IMR-90 (cell line): ENCODE measurements at regions not wholly inside any gene's neighbourhood (a gene's known extent, or its start where the extent isn't known, plus 50 kb on each side); places are given as distances from the start of the nearest gene placed in this dataset.

Source experiments
- ATAC-seq: fragments of 200-7000 bp; cut with Tn5 transposase; 2 replicates; pipeline ENCODE4 v1.9.1; 2020; ENCODE audit warnings: low read depth, mild to moderate bottlenecking, moderate library complexity
- BruUV-seq: library from RNA; stranded (reverse); fragments of 400-500 nt; replicated peaks from 2 replicates; lab custom pipeline; 2021; lab: Mats Ljungman, UMichigan
- CTCF ChIA-PET: fragments of 300-600 bp; formaldehyde crosslinking; extraction: SDS; loops from one replicate; lab custom pipeline; 2021; ENCODE audit warnings: antibody characterized with exemption; lab: Yijun Ruan, JAX
- POLR2A ChIA-PET: fragments of 300-600 bp; sonication (Branson Sonifier 250); formaldehyde crosslinking; loops from one replicate; lab custom pipeline; 2022; ENCODE audit warnings: antibody characterized with exemption; ENCODE audit not compliant: unreplicated experiment; lab: Charles Lee
- DNase-seq: peaks from one replicate; pipeline ENCODE4 v3.0.0; 2013
- H2AFZ ChIP-seq: replicated peaks from 2 replicates; pipeline ENCODE3; 2013; ENCODE audit warnings: low read length, mild to moderate bottlenecking; ENCODE audit not compliant: poor library complexity
- H2AK5ac ChIP-seq: 2 replicates; pipeline ENCODE4 v1.6.1; 2013; ENCODE audit warnings: low read depth, low read length, inconsistent platforms
- H2AK9ac ChIP-seq: replicated peaks from 2 replicates; pipeline ENCODE3; 2013; ENCODE audit warnings: mild to moderate bottlenecking, low read depth, low read length, moderate library complexity; ENCODE audit not compliant: poor library complexity
- H2BK120ac ChIP-seq: 2 replicates; pipeline ENCODE4 v1.6.1; 2013; ENCODE audit warnings: low read depth, low read length, inconsistent platforms
- H2BK15ac ChIP-seq: 3 replicates; pipeline ENCODE4 v1.6.1; 2013; ENCODE audit warnings: low read depth, low read length, inconsistent platforms
- H2BK20ac ChIP-seq: 2 replicates; pipeline ENCODE4 v1.6.1; 2013; ENCODE audit warnings: low read depth, mild to moderate bottlenecking, inconsistent platforms, low read length, moderate library complexity
- H2BK5ac ChIP-seq: 2 replicates; pipeline ENCODE4 v1.6.1; 2013; ENCODE audit warnings: mild to moderate bottlenecking, low read depth, low read length, inconsistent platforms; ENCODE audit not compliant: poor library complexity, severe bottlenecking
- H3K14ac ChIP-seq: replicated peaks from 2 replicates; pipeline ENCODE4 v1.6.1; 2013; ENCODE audit warnings: low read depth, low read length, inconsistent platforms
- H3K18ac ChIP-seq: 2 replicates; pipeline ENCODE4 v1.6.1; 2013; ENCODE audit warnings: low read depth, low read length, control low read depth
- H3K23ac ChIP-seq: 2 replicates; pipeline ENCODE4 v1.6.1; 2013; ENCODE audit warnings: low read depth, low read length, inconsistent platforms
- H3K27ac ChIP-seq: 2 replicates; pipeline ENCODE4 v1.5.1; 2013; ENCODE audit warnings: mild to moderate bottlenecking, control low read depth, low read length; ENCODE audit not compliant: insufficient read depth
- H3K27me3 ChIP-seq: 2 replicates; pipeline ENCODE4 v1.6.1; 2013; ENCODE audit warnings: low read length; ENCODE audit not compliant: control insufficient read depth, insufficient read depth
- H3K36me3 ChIP-seq: 2 replicates; pipeline ENCODE4 v1.6.1; 2013; ENCODE audit warnings: low read length, mixed read lengths; ENCODE audit not compliant: control insufficient read depth, insufficient read depth
- H3K4ac ChIP-seq: 2 replicates; pipeline ENCODE4 v1.6.1; 2013; ENCODE audit warnings: low read depth, low read length, inconsistent platforms
- H3K4me1 ChIP-seq: 2 replicates; pipeline ENCODE4 v1.6.1; 2013; ENCODE audit warnings: low read length, mixed read lengths; ENCODE audit not compliant: control insufficient read depth, insufficient read depth
- H3K4me2 ChIP-seq: 2 replicates; pipeline ENCODE4 v1.6.1; 2013; ENCODE audit warnings: low read depth, mild to moderate bottlenecking, control low read depth, low read length, moderate library complexity
- H3K4me3 ChIP-seq: 2 replicates; pipeline ENCODE4 v1.5.1; 2013; ENCODE audit warnings: low read depth, mild to moderate bottlenecking, control low read depth, low read length, moderate library complexity; ENCODE audit not compliant: insufficient read depth
- H3K56ac ChIP-seq: 2 replicates; pipeline ENCODE4 v1.6.1; 2013; ENCODE audit warnings: low read length, inconsistent platforms; ENCODE audit not compliant: insufficient read depth; ENCODE audit errors: extremely low read depth
- H3K79me1 ChIP-seq, 2 experiments: 2 replicates each; pipeline ENCODE4 v1.6.1; 2013; ENCODE audit warnings: low read length in 2 of 2, inconsistent platforms in 1 of 2, low read depth in 1 of 2
- H3K9ac ChIP-seq: 2 replicates; pipeline ENCODE4 v1.6.1; 2013; ENCODE audit warnings: low read depth, low read length, control low read depth
- H3K9me1 ChIP-seq: 2 replicates; pipeline ENCODE4 v1.6.1; 2013; ENCODE audit warnings: low read length, inconsistent platforms; ENCODE audit not compliant: insufficient read depth
- H3K9me3 ChIP-seq: 2 replicates; pipeline ENCODE4 v1.6.1; 2013; ENCODE audit warnings: low read length; ENCODE audit not compliant: control insufficient read depth, insufficient read depth
- H4K20me1 ChIP-seq: 2 replicates; pipeline ENCODE4 v1.6.1; 2013; ENCODE audit warnings: low read length, inconsistent platforms; ENCODE audit not compliant: insufficient read depth
- H4K5ac ChIP-seq: 2 replicates; pipeline ENCODE4 v1.6.1; 2013; ENCODE audit warnings: mild to moderate bottlenecking, low read depth, low read length, control low read depth
- H4K8ac ChIP-seq, 2 experiments: 2 replicates each; pipeline ENCODE4 v1.6.1; 2013; ENCODE audit warnings: low read depth in 2 of 2, low read length in 2 of 2, control low read depth in 1 of 2, inconsistent platforms in 1 of 2
- H4K91ac ChIP-seq: 2 replicates; pipeline ENCODE4 v1.6.1; 2013; ENCODE audit warnings: low read depth, low read length, inconsistent platforms; ENCODE audit not compliant: insufficient read depth
- CEBPB ChIP-seq: IDR thresholded peaks from 2 replicates; pipeline ENCODE4 v1.6.1; 2012; ENCODE audit warnings: low read depth, low read length, improper control_type of control experiment
- MAZ ChIP-seq: IDR thresholded peaks from 2 replicates; pipeline ENCODE4 v1.6.1; 2012; ENCODE audit warnings: low read depth, mild to moderate bottlenecking, low read length, improper control_type of control experiment, moderate library complexity, borderline replicate concordance
- MXI1 ChIP-seq: IDR thresholded peaks from 2 replicates; pipeline ENCODE4 v1.6.1; 2012; ENCODE audit warnings: low read depth, mild to moderate bottlenecking, low read length, moderate library complexity, borderline replicate concordance
- RFX5 ChIP-seq: IDR thresholded peaks from 2 replicates; pipeline ENCODE4 v1.8.0; 2012; ENCODE audit warnings: low read depth, mild to moderate bottlenecking, low read length, moderate library complexity
- WGBS, 2 experiments: methylation state at CpG; one replicate each; pipeline versions ENCODE4 v1.1.5 to v1.1.7; 2013; ENCODE audit warnings: missing lambda C conversion rate in 2 of 2; ENCODE audit not compliant: insufficient read length in 1 of 2; ENCODE audit errors: extremely low coverage in 2 of 2; 5-methylcytosine and 5-hydroxymethylcytosine counted together
- dilution Hi-C: fragments of 300-500 bp; cut with HindIII; formaldehyde crosslinking; loops from one replicate; pipeline ENCODE4 v1.14.3; 2018; ENCODE audit warnings: low sequenced_read_pairs; ENCODE audit not compliant: unreplicated experiment
- in situ Hi-C: fragments of 300-500 bp; cut with MboI; formaldehyde crosslinking; loops from 3 replicates; pipeline ENCODE4 v1.14.3; 2019; ENCODE audit warnings: low sequenced_read_pairs, inconsistent platforms, mixed read lengths
- intact Hi-C: fragments of 100-400 bp; cut with micrococcal nuclease; formaldehyde crosslinking; loops from 2 replicates; pipeline ENCODE4 v1.10.0; 2022
- TF ChIP-seq, protein P1 (sequence below): fragments of 150-350 bp; IDR thresholded peaks from 2 replicates; pipeline ENCODE4 v1.6.1; 2017; ENCODE audit warnings: mild to moderate bottlenecking, antibody characterized with exemption, low read length, low read depth

DNA sequence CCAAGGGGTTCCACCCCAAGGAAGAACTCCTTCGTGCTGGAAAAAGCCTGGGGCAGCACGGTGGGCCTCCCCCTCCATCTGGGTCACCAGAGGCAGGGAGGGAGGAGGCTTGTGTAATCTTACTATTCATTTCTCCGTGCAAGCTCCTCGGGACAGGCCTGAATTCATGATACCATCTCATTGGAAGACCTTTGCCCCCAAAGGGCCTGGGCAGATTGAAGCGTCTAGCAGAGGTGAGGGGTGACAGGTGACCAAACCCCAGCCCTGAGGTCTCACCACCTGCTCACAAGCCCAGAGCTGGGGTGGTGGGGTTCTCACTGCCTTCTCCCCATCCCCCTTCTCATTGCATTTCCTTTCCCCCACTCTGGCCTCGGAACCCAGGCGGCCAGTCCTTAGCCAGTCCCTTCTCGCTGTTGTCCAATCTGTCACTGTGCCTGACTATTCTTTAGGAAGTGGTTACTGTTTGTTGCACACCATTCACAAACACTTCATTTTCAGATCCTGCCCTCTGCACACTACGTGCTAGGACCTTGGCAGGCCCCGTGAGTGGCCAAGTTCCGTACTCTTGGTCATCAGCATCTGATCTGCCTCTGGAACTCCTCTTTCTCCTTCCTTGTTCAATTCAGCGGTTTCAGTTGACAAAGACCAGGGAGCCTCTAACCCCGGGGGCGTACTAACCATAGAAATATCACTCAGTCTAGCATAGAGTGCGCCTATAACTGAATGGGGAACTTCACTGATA is 137.1 kb downstream of the LY86 start (continued):
- TF ChIP-seq MXI1 = no peak

DNA sequence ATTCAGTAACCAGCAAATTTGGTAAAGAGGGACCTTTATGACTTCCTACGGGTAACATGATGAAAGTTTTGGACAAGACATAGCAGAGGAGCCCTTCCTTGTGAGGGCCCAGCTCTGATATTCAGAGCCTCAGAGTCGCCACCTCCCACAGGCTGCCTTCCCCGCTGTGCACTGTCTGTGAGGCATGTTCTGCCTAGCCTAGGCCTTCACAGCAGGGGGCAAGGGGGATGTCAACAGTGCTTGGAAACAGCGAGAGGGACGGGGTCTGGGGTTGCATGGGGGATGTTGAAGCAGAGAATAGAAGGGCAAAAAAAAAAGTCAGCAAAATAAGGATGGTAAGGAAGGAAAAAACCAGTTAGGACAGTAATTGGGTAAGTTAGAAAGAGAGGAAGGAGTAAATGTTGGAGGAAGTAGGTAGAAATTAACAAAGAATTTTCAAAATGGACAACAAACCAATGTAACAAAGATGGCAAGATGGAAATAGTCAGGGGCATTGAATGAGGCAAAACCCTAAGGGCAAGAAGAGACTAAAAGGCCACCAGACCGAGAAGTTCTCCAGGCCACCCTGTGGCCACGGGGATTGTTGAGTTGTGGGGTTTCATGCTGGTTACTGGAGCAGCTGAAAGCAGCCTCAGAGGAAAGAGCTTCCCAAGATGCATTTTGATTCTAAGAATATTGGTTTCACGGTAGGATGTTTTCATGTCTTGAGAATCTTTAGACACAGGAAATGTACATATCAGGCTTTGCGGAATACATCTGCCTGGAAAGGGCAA is 139.8 kb downstream of the LY86 start:
- CTCF ChIA-PET = interaction anchor here (1.3 kb wide), 1 partner anchor 515 kb away, joined by 3 read pairs; no protein-coding TSS in a partner anchor
- no peak overlapping the region for H2AK5ac ChIP-seq

More for the DNA sequence above, 139.8 kb downstream of the LY86 start:
- POLR2A ChIA-PET = no interaction called here
- intact Hi-C loops = loop anchor here (10.0 kb wide), 1 partner anchor 416 kb away; no protein-coding TSS in a partner anchor
- no peak for TF ChIP-seq MAZ
- TF ChIP-seq, protein P1, sequence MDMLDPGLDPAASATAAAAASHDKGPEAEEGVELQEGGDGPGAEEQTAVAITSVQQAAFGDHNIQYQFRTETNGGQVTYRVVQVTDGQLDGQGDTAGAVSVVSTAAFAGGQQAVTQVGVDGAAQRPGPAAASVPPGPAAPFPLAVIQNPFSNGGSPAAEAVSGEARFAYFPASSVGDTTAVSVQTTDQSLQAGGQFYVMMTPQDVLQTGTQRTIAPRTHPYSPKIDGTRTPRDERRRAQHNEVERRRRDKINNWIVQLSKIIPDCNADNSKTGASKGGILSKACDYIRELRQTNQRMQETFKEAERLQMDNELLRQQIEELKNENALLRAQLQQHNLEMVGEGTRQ = no peak
- no peak for TF ChIP-seq RFX5
- TF ChIP-seq CEBPB = no peak
- H3K4me2 ChIP-seq = no peak overlapping the region
- no peak overlapping the region for H2BK120ac ChIP-seq
- DNase-seq (no peak), ATAC-seq (no peak)
- dilution Hi-C loops = no loop called here
- WGBS, 2 experiments = 57% methylated on average over 1 of the region's 9 CpGs; no CpG with 5 or more reads in 1 of the 2 experiments
- BruUV-seq = no TSS peak
- no peak overlapping the region for H2BK20ac ChIP-seq
- H2BK15ac ChIP-seq = no peak overlapping the region
- H3K9me3 ChIP-seq = no peaks in the 10 kb centered on the region
- H3K4ac ChIP-seq = no peak overlapping the region
- H3K23ac ChIP-seq = no peak overlapping the region
- H3K9ac ChIP-seq = no peak overlapping the region
- no peaks in the 10 kb centered on the region for H4K20me1 ChIP-seq
- H4K5ac ChIP-seq = no peak overlapping the region
- H2BK5ac ChIP-seq = no peak overlapping the region
- H2AFZ ChIP-seq = no peak overlapping the region
- no peak overlapping the region for H3K4me3 ChIP-seq
- no peak overlapping the region for H3K18ac ChIP-seq
- no peak overlapping the region for H3K14ac ChIP-seq
- no peak overlapping the region for H3K56ac ChIP-seq
- H3K27me3 ChIP-seq = no peaks in the 10 kb centered on the region
- H3K9me1 ChIP-seq = 0 out of 2 replicates have a peak, but pooled peaks cover 2% of the 10 kb centered on the region
- in situ Hi-C loops = no loop called here
- no peak overlapping the region for H2AK9ac ChIP-seq
- H4K8ac ChIP-seq = no peak overlapping the region
- H3K79me1 ChIP-seq = no peaks in the 10 kb centered on the region
- peaks cover 5% of the 10 kb centered on the region for H3K4me1 ChIP-seq
- no peak overlapping the region for H3K27ac ChIP-seq
- H3K36me3 ChIP-seq = no peaks in the 10 kb centered on the region
- no peak overlapping the region for H4K91ac ChIP-seq
